GM12874 (cell line): ENCODE measurements at regions not wholly inside any gene's neighbourhood (a gene's known extent, or its start where the extent isn't known, plus 50 kb on each side); places are given as distances from the start of the nearest gene placed in this dataset.

Source experiments
- CTCF ChIP-seq: IDR thresholded peaks from 2 replicates; pipeline ENCODE4 v1.5.1; 2011; ENCODE audit warnings: low read depth, mild to moderate bottlenecking, control low read depth, low read length, moderate library complexity; ENCODE audit not compliant: insufficient read depth

- TF ChIP-seq CTCF, result no peak
Observed at GRCh38 chr18:78792094-78792493, 187.5 kb upstream of the SALL3 start.

- TF ChIP-seq CTCF, result no peak
Observed at GRCh38 chr18:78792736-78793135, 186.9 kb upstream of the SALL3 start.

- no peak for TF ChIP-seq CTCF
Observed at GRCh38 chr18:78793313-78794070, 186.1 kb upstream of the SALL3 start.

GRCh38 chr18:78794071-78794430 lies 185.6 kb upstream of the SALL3 start:
- no peak for TF ChIP-seq CTCF

- no peak for TF ChIP-seq CTCF
Observed at GRCh38 chr18:78796693-78797455, 182.7 kb upstream of the SALL3 start.

GRCh38 chr18:78797499-78797898 lies 182.1 kb upstream of the SALL3 start:
- TF ChIP-seq CTCF, result no peak

- TF ChIP-seq CTCF, result no peak
Observed at GRCh38 chr18:78798402-78799175, 181.0 kb upstream of the SALL3 start.
